Mammary epithelial cell (primary cell): ENCODE measurements at regions not wholly inside any gene's neighbourhood (a gene's known extent, or its start where the extent isn't known, plus 50 kb on each side); places are given as distances from the start of the nearest gene placed in this dataset.

Source experiments
- EZH2 ChIP-seq: IDR thresholded peaks from 2 replicates; pipeline ENCODE4 v1.6.1; 2012; ENCODE audit warnings: low read length, inconsistent platforms, borderline replicate concordance
- TF ChIP-seq, protein P1 (sequence below), 2 donors: IDR thresholded peaks in 1 of 2; conservative IDR thresholded peaks in 1 of 2; 2 replicates each; pipeline ENCODE4 v1.5.1; 2011 to 2012; ENCODE audit warnings: inconsistent platforms in 2 of 2, low read length in 2 of 2, mild to moderate bottlenecking in 2 of 2, control low read depth in 1 of 2, low read depth in 1 of 2; ENCODE audit not compliant: insufficient read depth in 1 of 2; ENCODE audit errors: extremely low read depth in 1 of 2

GRCh38 chr18:1522249-1522615, 617.6 kb downstream of the ADCYAP1 start:
- TF ChIP-seq, protein P1, sequence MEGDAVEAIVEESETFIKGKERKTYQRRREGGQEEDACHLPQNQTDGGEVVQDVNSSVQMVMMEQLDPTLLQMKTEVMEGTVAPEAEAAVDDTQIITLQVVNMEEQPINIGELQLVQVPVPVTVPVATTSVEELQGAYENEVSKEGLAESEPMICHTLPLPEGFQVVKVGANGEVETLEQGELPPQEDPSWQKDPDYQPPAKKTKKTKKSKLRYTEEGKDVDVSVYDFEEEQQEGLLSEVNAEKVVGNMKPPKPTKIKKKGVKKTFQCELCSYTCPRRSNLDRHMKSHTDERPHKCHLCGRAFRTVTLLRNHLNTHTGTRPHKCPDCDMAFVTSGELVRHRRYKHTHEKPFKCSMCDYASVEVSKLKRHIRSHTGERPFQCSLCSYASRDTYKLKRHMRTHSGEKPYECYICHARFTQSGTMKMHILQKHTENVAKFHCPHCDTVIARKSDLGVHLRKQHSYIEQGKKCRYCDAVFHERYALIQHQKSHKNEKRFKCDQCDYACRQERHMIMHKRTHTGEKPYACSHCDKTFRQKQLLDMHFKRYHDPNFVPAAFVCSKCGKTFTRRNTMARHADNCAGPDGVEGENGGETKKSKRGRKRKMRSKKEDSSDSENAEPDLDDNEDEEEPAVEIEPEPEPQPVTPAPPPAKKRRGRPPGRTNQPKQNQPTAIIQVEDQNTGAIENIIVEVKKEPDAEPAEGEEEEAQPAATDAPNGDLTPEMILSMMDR (conservative IDR thresholded peaks at IDR 0.05 in 1 of 2, IDR thresholded peaks at IDR 0.05 in 1 of 2; ENCODE audit: extremely low read depth in 1 of 2, insufficient read depth in 1 of 2, low read depth in 1 of 2, low read length in 2 of 2), result no peak
- no peak for TF ChIP-seq EZH2
